GM23248 (cell line): ENCODE measurements at regions not wholly inside any gene's neighbourhood (a gene's known extent, or its start where the extent isn't known, plus 50 kb on each side); places are given as distances from the start of the nearest gene placed in this dataset.

Source experiments
- DNase-seq: peaks from one replicate; pipeline ENCODE4 v3.0.0-alpha.2; 2015
- H2AFZ ChIP-seq: fragments of 200-600 bp; sonication (generic); 2 replicates; pipeline ENCODE4 v1.6.1; 2016; ENCODE audit warnings: antibody characterized with exemption
- H3F3A ChIP-seq: fragments of 200-600 bp; sonication (generic); 2 replicates; pipeline ENCODE4 v1.6.1; 2016; ENCODE audit warnings: mild to moderate bottlenecking, antibody characterized with exemption, mixed run types; ENCODE audit not compliant: insufficient read depth
- H3K27ac ChIP-seq: fragments of 200-600 bp; sonication (generic); 2 replicates; pipeline ENCODE4 v1.5.1; 2016; ENCODE audit warnings: mild to moderate bottlenecking
- H3K27me3 ChIP-seq: fragments of 200-600 bp; sonication (generic); replicated peaks from 2 replicates; pipeline ENCODE4 v1.6.1; 2016; ENCODE audit warnings: mild to moderate bottlenecking; ENCODE audit not compliant: insufficient read depth
- H3K36me3 ChIP-seq: fragments of 200-600 bp; sonication (generic); 2 replicates; pipeline ENCODE4 v1.6.1; 2016; ENCODE audit warnings: low read depth, mild to moderate bottlenecking
- H3K4me1 ChIP-seq: fragments of 200-600 bp; sonication (generic); 2 replicates; pipeline ENCODE4 v1.6.1; 2016; ENCODE audit warnings: mild to moderate bottlenecking; ENCODE audit not compliant: insufficient read depth
- H3K4me2 ChIP-seq: fragments of 200-600 bp; sonication (generic); one replicate; pipeline ENCODE4 v1.6.1; 2016; ENCODE audit warnings: mild to moderate bottlenecking; ENCODE audit not compliant: unreplicated experiment
- H3K4me3 ChIP-seq: fragments of 200-600 bp; sonication (generic); 2 replicates; pipeline ENCODE4 v1.5.1; 2016; ENCODE audit warnings: mild to moderate bottlenecking
- H3K79me2 ChIP-seq: fragments of 200-600 bp; sonication (generic); 2 replicates; pipeline ENCODE4 v1.6.1; 2016; ENCODE audit warnings: mild to moderate bottlenecking; ENCODE audit not compliant: insufficient read depth
- H3K9ac ChIP-seq: fragments of 200-600 bp; sonication (generic); 2 replicates; pipeline ENCODE4 v1.6.1; 2016; ENCODE audit warnings: mild to moderate bottlenecking
- H3K9me2 ChIP-seq: fragments of 200-600 bp; sonication (generic); 2 replicates; pipeline ENCODE4 v1.6.1; 2016; ENCODE audit warnings: mixed run types, mild to moderate bottlenecking, moderate library complexity; ENCODE audit not compliant: insufficient read depth
- H3K9me3 ChIP-seq: fragments of 200-600 bp; sonication (generic); one replicate; pipeline ENCODE4 v1.6.1; 2017; ENCODE audit warnings: low read depth
- H4K20me1 ChIP-seq: fragments of 200-600 bp; sonication (generic); 2 replicates; pipeline ENCODE4 v1.6.0; 2016; ENCODE audit not compliant: insufficient read depth
- EZH2 ChIP-seq: fragments of 200-600 bp; sonication (generic); IDR thresholded peaks from 2 replicates; pipeline ENCODE4 v1.6.1; 2018; ENCODE audit warnings: antibody characterized with exemption, mild to moderate bottlenecking; ENCODE audit not compliant: insufficient read depth, poor library complexity, severe bottlenecking
- EZH2phosphoT487 ChIP-seq: fragments of 200-600 bp; sonication (generic); IDR thresholded peaks from 2 replicates; pipeline ENCODE4 v1.6.1; 2018; ENCODE audit warnings: antibody characterized with exemption, moderate library complexity, mild to moderate bottlenecking, low read depth; ENCODE audit not compliant: insufficient read depth
- WGBS, 2 experiments: methylation state at CpG; one replicate each; pipeline ENCODE4 v1.1.6; 2015 to 2017; ENCODE audit warnings: low lambda C conversion rate in 2 of 2, low coverage in 1 of 2; ENCODE audit errors: missing lambda C conversion rate in 2 of 2; 5-methylcytosine and 5-hydroxymethylcytosine counted together
- in situ Hi-C: fragments of 300-500 bp; cut with MboI; formaldehyde crosslinking; loops from 2 replicates; pipeline ENCODE4 v1.15.0; 2020

DNA sequence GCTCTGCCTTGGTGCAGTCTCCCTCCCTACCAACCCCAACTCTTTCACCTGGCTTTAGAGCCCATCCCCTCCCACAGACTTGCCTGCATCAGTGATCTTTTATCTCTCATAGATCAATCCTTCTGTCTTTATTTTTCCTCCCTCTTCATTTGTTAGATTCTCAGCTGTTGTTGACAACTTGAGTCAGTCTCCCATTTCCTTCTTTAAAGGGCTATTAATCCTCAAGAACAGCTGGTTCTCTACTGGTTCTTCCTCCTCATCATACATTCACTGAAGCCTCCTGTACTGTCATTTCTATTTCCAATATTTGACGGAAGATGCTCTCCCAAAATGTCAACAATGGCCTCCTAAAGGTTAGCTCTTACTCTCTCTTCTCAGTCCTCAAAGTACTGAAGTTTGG is 408.2 kb downstream of the TBC1D4 start:
- Histone ChIP-seq H4K20me1 (no peaks in the 10 kb centered on the region), H3K9me2 (no peaks in the 10 kb centered on the region), H3K4me1 (no peaks in the 10 kb centered on the region), H3K36me3 (no peaks in the 10 kb centered on the region), H3F3A (no peaks in the 10 kb centered on the region), H3K4me3 (no peak overlapping the region), H3K27ac (no peak overlapping the region), H2AFZ (no peak overlapping the region), H3K79me2 (no peaks in the 10 kb centered on the region), H3K4me2 (no peak overlapping the region), H3K9me3 (no peaks in the 10 kb centered on the region), H3K9ac (no peak overlapping the region), H3K27me3 (0 out of 2 replicates have a peak, but pooled peaks cover 3% of the 10 kb centered on the region)
- in situ Hi-C loops: no loop called here
- TF ChIP-seq EZH2: no peak
- TF ChIP-seq EZH2phosphoT487: no peak
- no peak for DNase-seq
- WGBS, 2 experiments: 12 to 13% methylated on average over 1 of the region's 1 CpG

- in situ Hi-C loops: no loop called here
- no peak overlapping the region for H3K4me3 ChIP-seq
- no peak overlapping the region for H3K4me2 ChIP-seq
- 48 to 57% methylated on average over 6 of the region's 6 CpGs for WGBS, 2 experiments
- no peak for DNase-seq
- H3K36me3 ChIP-seq: no peaks in the 10 kb centered on the region
- H3K9ac ChIP-seq: no peak overlapping the region
- H3F3A ChIP-seq: no peaks in the 10 kb centered on the region
- no peak overlapping the region for H3K27ac ChIP-seq
- H3K9me3 ChIP-seq: no peaks in the 10 kb centered on the region
- H3K4me1 ChIP-seq: no peaks in the 10 kb centered on the region
- H3K27me3 ChIP-seq: peaks cover 5% of the 10 kb centered on the region; the same call in 1 of the 2 replicates
- no peaks in the 10 kb centered on the region for H4K20me1 ChIP-seq
- TF ChIP-seq EZH2phosphoT487 (no peak), EZH2 (no peak)
- H3K9me2 ChIP-seq: no peaks in the 10 kb centered on the region; the same call in 1 of the 2 replicates
- no peaks in the 10 kb centered on the region for H3K79me2 ChIP-seq
- H2AFZ ChIP-seq: no peak overlapping the region
Measured at GRCh38 chr13:75072891-75073290, 409.1 kb downstream of the TBC1D4 start.

GRCh38 chr13:75072368-75072767 is 409.6 kb downstream of the TBC1D4 start:
- H2AFZ ChIP-seq: no peak overlapping the region
- no peak for TF ChIP-seq EZH2
- no peak for TF ChIP-seq EZH2phosphoT487
- H3F3A ChIP-seq: no peaks in the 10 kb centered on the region
- in situ Hi-C loops: no loop called here
- no peak overlapping the region for H3K4me3 ChIP-seq
- no peaks in the 10 kb centered on the region for H3K79me2 ChIP-seq
- no peaks in the 10 kb centered on the region for H3K4me1 ChIP-seq
- H3K9ac ChIP-seq: no peak overlapping the region
- H3K27me3 ChIP-seq: peaks cover 11% of the 10 kb centered on the region; the same call in 1 of the 2 replicates
- no peak overlapping the region for H3K4me2 ChIP-seq
- no peaks in the 10 kb centered on the region for H4K20me1 ChIP-seq
- H3K27ac ChIP-seq: no peak overlapping the region
- H3K36me3 ChIP-seq: no peaks in the 10 kb centered on the region
- H3K9me2 ChIP-seq: no peaks in the 10 kb centered on the region; the same call in 1 of the 2 replicates
- no peak for DNase-seq
- H3K9me3 ChIP-seq: no peaks in the 10 kb centered on the region

DNA sequence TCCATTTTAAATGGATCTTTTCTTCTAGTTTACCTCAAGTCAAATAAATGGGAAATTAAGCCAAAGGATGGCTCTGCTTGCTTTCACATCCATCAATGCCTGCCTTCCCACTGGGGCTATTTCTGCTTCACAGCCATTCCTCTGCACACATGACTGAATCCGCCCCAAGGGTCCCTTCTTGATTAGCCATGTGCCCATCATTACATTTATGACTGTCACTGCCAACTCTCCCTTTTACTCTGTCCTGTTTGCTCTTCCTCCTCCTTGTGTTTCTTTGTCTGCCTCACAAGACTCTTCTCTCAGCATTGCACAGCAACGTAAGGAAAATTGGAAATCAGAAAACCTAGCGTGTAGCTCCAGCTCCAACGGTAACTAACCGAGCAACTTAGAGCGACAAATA is 410.2 kb downstream of the TBC1D4 start:
- Histone ChIP-seq H3K27me3 (peaks cover 12% of the 10 kb centered on the region; the same call in 1 of the 2 replicates), H3K9ac (no peak overlapping the region), H3K4me1 (no peaks in the 10 kb centered on the region), H3K27ac (no peak overlapping the region), H3K36me3 (no peaks in the 10 kb centered on the region), H3K79me2 (no peaks in the 10 kb centered on the region), H3K4me3 (no peak overlapping the region), H3K9me2 (no peaks in the 10 kb centered on the region; the same call in 1 of the 2 replicates), H4K20me1 (no peaks in the 10 kb centered on the region), H3K4me2 (no peak overlapping the region), H3K9me3 (no peaks in the 10 kb centered on the region), H3F3A (no peaks in the 10 kb centered on the region), H2AFZ (no peak overlapping the region)
- TF ChIP-seq EZH2 (no peak), EZH2phosphoT487 (no peak)
- WGBS, 2 experiments: 64 to 69% methylated on average over 6 of the region's 6 CpGs
- DNase-seq: no peak
- in situ Hi-C loops: no loop called here

DNA sequence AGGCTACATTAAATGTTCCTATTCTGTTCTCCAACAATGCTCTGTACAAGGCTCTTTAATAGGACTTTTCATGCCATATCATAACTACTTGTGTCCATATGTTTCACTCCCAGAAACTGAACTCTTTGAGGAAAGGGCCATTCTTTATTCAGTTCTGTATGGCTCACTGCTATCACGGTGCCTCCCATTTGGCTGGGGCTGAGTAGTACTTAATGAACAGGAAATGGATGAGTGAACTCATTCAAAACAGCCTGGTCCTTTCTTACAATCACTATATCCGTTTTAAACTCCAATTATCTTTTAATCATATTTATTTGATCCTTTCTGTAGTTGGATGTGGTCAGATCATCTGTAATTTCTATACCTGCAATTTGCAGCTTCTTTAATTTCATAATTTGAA is 410.6 kb downstream of the TBC1D4 start:
- Histone ChIP-seq H3K4me3 (no peak overlapping the region), H3K9me3 (no peaks in the 10 kb centered on the region), H3K27ac (no peak overlapping the region), H2AFZ (no peak overlapping the region), H3K9ac (no peak overlapping the region), H3F3A (no peaks in the 10 kb centered on the region), H4K20me1 (no peaks in the 10 kb centered on the region), H3K9me2 (no peaks in the 10 kb centered on the region; the same call in 1 of the 2 replicates), H3K4me2 (no peak overlapping the region), H3K36me3 (no peaks in the 10 kb centered on the region), H3K27me3 (peaks cover 12% of the 10 kb centered on the region; the same call in 1 of the 2 replicates), H3K4me1 (no peaks in the 10 kb centered on the region), H3K79me2 (no peaks in the 10 kb centered on the region)
- WGBS, 2 experiments: 8% methylated on average over 2 of the region's 2 CpGs
- TF ChIP-seq EZH2: no peak
- TF ChIP-seq EZH2phosphoT487: no peak
- peak; percentile 4 for DNase-seq
- in situ Hi-C loops: no loop called here
